Muscle of back (tissue), 3 donors: ENCODE measurements at regions not wholly inside any gene's neighbourhood (a gene's known extent, or its start where the extent isn't known, plus 50 kb on each side); places are given as distances from the start of the nearest gene placed in this dataset.
"Not testable (repeated sequence)": the region's sequence is repeated elsewhere in the genome, so short reads cannot be mapped to it uniquely, and the experiment has no call there.

Source experiments
- DNase-seq, 3 donors: peaks; one replicate each; pipeline versions ENCODE4 v3.0.0 to v3.0.0-alpha.2; 2013

GRCh38 chr17:72175787-72176515 lies 55.1 kb downstream of the SOX9 start:
- peak in 1 of 3 donors; percentile 73 for DNase-seq

DNA sequence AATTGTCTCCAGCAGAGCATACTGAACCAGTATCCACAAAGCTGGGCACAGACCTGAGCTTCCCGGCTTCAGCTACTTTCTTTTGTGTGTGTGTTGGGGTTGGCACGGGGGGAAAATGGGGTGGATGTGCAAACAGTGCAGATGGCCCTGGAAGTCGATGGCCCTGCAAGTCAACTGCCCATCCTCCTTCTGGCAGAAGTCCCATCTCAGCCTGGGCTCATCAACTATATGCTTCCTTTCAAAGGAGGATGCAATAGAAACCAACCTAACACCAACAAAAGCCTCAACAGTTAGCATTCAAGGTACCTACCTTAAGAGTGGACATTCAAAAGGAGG lies 55.7 kb downstream of the SOX9 start:
- DNase-seq = no peak

DNA sequence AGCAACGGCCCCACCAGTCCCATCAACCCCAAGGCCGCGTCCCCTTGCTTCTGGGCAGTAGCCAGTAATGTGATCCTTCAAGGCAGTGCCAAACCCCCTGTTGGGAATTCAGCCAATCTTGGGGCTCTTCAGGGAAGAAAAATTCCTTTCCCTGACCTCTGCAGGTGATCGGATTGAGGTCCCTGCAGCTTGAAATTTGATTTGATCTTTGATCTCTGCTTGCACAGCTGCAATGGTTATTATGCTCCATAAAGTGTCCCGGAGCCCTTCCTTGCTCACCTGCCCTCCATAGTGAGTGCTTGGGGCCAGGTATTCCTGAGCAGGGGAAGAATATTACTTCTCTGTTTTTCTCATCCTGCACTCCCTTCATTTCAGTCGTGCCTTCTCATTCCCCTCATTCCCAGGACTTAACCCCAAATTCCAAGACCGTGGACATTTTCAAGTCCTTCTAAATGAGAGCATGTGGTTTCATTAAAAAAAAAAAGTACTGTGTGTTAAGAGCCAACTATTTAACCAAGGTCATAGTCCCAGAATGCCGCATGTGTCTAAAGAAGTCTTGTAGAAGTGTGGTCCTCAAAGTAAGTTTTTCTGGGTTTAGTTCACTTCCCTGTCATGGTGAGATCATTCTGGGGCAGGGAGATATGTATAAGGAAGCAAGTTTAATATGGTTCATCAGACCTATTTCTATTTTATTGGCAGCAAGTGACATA lies 56.3 kb downstream of the SOX9 start:
- DNase-seq = no peak

- DNase-seq = no peak
These were observed 56.9 kb downstream of the SOX9 start for GRCh38 chr17:72177738-72178137.

GRCh38 chr17:72182371-72182873 lies 61.6 kb downstream of the SOX9 start:
- no peak for DNase-seq

GRCh38 chr17:72183194-72183685 lies 62.4 kb downstream of the SOX9 start:
- no peak for DNase-seq

- peak in 1 of 3 donors; percentile 23 for DNase-seq
These were observed 64.0 kb downstream of the SOX9 start for GRCh38 chr17:72184805-72185204.

GRCh38 chr17:72185564-72185963 lies 64.7 kb downstream of the SOX9 start:
- DNase-seq = peak in 1 of 3 donors; percentile 88

- DNase-seq = peak in 2 of 3 donors; percentile 72 to 94
These were observed 66.7 kb downstream of the SOX9 start for GRCh38 chr17:72187556-72187955.

- no peak for DNase-seq
These were observed 68.0 kb downstream of the SOX9 start for GRCh38 chr17:72188801-72189200.

- peak in 1 of 3 donors; percentile 47 for DNase-seq
These were observed 69.2 kb downstream of the SOX9 start for GRCh38 chr17:72189768-72190593.

- no peak for DNase-seq
These were observed 70.5 kb downstream of the SOX9 start for GRCh38 chr17:72191356-72191755.

GRCh38 chr17:72191921-72192799 lies 71.3 kb downstream of the SOX9 start:
- DNase-seq = peak in 2 of 3 donors; percentile 66 to 79

- DNase-seq = peak in 1 of 3 donors; percentile 29
These were observed 72.0 kb downstream of the SOX9 start for GRCh38 chr17:72192800-72193192.

- peak in 1 of 3 donors; percentile 34 for DNase-seq
These were observed 72.7 kb downstream of the SOX9 start for GRCh38 chr17:72193391-72194106.

GRCh38 chr17:72194107-72194440 lies 73.3 kb downstream of the SOX9 start:
- DNase-seq = not testable (repeated sequence)

DNA sequence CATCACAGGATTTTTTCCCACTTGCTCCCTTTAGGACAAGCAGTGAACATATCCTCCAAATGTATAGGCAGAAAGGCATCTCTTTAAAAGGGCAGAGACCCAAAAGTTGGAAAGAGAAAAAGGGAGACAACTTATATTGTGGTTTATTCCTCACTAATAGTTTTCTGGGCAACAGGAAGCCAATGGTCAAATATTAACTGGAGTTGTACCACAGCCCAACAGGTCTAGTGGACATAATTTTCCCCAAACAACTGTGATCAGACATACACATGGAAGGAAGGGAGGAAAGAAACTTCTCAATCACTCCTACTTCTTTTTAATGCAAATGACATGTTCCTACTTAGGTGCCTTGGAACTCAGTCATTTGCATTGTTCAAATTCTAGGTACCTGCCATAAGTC lies 78.4 kb downstream of the SOX9 start:
- DNase-seq = no peak

GRCh38 chr17:72204742-72205141 lies 83.9 kb downstream of the SOX9 start:
- DNase-seq = no peak

DNA sequence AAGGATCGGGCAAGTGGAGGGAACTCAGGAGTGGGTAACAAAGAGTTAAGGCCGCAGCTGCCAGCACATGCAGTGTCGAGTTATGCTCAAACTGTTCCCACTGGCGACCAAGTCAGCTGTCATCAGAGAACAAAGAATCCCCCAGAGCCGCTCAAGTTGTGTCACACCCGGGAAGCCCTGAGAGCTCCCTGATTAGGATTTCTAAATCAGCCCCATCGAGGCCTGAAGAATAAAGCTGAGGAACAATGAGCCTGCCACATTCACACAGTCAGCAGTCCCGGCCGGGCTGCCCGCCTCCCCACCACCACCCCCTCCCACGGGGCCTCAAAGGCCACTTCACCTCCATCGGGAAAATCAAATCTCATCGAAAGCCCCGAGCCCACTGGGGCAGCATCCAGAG lies 84.5 kb downstream of the SOX9 start:
- DNase-seq = peak in 2 of 3 donors; percentile 32 to 56

DNA sequence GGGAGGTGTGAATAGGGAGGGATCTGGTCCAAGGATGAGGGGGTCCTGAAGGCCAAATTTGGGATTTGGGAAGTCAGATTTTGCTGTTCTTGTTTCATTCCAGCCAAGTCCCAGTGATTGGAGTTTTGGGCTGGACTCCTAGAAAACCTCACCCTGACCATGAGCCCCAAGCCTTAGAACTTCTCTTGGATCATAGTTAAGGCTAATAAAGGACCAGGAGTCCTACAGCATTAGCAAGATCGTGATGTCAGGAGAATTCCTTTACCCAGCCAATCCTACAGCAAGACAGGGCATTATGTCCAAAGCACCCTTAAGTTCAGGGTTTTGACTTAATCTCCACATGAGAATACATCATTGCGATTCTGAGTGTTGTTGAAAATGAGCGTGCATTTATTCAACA lies 85.0 kb downstream of the SOX9 start:
- no peak for DNase-seq

GRCh38 chr17:72206376-72206775 lies 85.6 kb downstream of the SOX9 start:
- no peak for DNase-seq
